ENCODE measurements at regions not wholly inside any gene's neighbourhood (a gene's known extent, or its start where the extent isn't known, plus 50 kb on each side); places are given as distances from the start of the nearest gene placed in this dataset.

DNA sequence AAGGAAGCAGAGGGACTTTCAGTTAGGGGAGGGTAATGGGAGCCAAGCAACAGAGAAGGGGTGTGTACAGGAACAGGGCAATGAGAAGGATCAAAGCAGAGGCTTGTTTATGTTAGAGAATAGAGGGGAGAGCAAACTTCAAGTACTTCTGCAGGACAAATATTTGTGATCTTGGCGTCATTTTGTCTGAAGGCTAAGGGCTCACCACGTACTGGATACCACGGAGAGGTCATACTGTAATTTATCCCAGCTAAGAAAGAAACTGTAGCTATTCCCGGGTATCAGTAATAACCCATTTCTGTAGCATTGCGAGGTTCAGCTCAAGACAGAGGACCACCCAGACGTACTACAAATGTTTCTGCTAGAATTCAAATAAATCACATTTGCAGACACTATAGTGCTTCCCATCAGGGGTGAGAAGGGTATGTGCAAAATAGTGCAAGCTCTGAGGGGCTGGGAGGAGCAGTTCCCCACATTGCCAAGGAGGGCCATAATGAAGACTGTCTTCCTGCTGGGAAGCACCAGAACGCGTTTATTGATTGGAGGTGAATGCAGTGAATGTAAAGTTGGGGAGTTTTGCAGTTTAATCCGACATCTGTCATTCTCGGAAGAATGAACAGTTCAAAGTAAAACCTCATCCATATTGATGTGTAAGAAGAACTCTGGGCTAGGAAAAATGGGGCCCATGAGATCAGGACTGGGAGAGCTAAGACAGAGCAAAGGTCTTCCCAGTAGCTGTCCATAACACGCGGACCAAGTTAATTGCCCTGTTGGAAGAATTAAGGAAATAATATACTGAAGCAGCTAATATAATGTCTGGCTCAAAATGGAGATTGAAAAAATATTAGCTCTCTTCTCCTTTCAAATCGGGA lies 136.9 kb downstream of the RWDD3 start:
- DNase-seq: no peak

GRCh38 chr1:95371666-95372282 lies 137.8 kb downstream of the RWDD3 start:
- DNase-seq: no peak

DNA sequence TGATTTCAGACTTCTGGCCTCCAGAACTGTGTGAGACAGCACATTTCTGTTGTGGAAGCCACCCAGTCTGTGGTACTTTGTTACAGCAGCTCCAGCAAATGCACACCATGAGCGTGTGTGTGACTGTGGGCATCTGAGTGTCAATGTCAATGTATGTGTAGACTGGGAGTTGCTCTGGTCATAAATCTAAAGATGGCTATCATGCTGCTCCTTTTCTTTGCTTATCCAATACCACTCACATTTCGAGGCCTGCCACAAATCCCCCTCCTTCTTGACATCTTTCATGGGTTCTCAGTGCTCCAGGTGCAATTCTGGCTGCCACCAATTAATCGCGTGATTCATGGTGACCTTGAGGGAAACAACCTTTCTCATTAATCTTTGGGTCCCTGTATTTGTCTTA lies 141.2 kb downstream of the RWDD3 start:
- DNase-seq: no peak

DNA sequence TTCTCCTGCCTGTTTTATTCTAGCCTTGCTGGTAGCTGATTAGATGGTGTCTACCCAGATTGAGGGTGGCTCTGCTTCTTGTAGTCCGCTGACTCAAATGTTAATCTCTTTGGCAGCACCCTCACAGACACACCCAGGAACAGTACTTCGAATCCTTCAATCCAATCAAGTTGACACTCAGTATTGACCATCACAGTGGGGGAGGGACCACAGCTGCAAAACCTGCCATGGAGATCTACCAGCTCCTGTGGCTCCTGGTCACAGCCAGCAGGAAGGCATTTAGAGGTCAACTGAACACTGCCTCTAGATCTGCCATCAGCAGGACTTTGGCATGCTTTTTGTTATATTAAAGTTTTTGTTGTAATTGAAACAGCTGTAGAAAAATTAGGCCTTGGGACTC lies 146.9 kb downstream of the RWDD3 start:
- no peak for DNase-seq

DNA sequence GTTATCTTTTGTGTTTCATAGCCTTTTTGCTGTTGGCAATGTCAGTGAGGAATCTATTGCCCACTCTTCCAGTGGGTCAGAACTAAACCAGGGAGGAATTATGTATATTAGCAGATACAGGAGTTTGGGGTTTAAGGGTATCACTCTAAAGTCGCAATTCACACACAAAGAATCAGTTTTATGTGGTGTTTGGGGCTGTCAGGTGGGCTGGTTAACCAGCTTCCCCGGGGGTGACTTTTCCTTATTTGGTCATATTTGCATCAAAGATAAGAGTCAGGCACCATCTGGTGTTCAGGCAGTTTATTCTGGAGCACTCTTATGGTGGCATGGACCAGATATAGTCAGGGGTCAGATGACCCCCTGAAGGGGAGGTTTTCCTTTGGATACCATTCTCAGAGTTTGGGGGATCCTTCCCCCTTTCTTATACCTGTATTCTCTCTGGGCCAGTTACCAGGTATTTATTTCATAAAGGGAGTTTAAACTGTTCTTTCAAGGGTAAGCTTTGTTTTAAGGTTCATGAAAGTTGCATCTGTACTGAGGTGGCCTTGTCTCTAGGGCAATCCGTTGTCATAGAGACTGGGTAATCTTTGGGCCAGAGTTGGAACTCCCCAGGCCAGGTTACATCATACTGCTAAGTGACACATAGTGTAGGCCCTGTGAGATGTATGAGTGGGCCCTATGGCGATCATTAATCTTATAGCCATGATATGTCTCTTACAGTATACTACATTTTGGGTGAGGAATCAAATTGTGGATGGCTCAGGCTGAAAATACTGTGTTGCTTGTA lies 148.2 kb downstream of the RWDD3 start:
- no peak for DNase-seq

GRCh38 chr1:95383111-95383510 lies 149.1 kb downstream of the RWDD3 start:
- DNase-seq: no peak

DNA sequence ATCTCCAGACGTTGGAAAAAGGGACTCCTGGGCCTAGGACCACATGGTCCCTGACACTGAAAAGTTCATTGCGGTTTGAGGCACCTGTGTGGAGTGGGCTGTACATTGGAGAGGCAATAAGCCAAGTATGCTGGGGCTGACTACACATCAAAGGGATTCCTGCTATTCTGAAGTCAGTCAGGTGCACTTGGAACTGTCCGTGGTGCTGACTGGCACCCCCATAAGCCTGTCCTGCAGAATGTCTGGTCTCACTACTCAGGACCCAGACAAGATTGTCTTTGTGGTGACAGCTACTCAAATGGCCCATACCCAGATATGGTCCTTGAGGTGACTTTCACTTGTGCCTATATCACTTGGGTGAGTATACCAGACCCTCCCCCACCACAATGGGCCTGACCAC lies 150.6 kb downstream of the RWDD3 start:
- peak; percentile 33 for DNase-seq

- DNase-seq: no peak
These were observed 152.4 kb downstream of the RWDD3 start for GRCh38 chr1:95386371-95386770.

DNA sequence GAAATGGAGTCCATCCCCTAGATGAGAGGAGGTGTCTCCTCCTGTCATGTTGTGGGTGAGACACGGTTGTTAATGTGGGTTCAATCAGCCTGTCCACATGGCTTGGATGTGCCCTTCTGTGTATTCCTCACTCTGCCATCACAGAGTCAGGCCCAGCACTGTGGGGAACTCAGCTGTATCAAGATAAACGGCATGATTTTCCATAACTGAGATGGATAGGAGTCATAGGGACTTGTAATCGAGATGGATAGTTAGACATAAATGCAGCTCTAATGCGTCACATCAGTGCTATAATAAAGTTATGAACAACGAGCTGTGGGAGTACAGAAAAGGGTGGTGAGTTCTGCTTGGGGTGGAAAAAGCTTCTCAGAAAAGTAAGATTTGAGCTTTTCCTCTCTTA lies 152.9 kb downstream of the RWDD3 start:
- no peak for DNase-seq

DNA sequence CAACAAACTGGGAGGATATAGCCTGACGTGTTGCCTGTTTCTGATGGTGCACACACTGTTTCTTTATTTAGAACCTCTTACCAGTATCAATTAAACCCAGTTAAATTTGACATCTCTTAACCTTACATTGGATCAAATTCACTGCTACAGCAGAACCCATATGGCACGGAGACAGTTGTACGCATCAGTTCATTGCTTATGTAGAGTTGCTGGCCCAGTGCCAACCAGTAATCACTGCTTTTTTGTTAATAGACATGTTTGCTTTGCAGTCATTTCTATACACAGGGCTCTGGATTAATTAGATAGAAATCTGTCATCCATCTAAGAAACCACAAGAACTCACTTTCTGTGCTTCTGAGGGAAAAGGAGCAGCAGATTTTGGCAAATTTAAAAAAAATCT lies 154.0 kb downstream of the RWDD3 start:
- DNase-seq: no peak

- DNase-seq: no peak
These were observed 159.4 kb downstream of the RWDD3 start for GRCh38 chr1:95393434-95393833.

- no peak for DNase-seq
These were observed 162.5 kb downstream of the RWDD3 start for GRCh38 chr1:95396557-95396956.

GRCh38 chr1:95402780-95403179 lies 168.8 kb downstream of the RWDD3 start:
- no peak for DNase-seq

- DNase-seq: no peak
These were observed 172.3 kb downstream of the RWDD3 start for GRCh38 chr1:95406279-95406678.

DNA sequence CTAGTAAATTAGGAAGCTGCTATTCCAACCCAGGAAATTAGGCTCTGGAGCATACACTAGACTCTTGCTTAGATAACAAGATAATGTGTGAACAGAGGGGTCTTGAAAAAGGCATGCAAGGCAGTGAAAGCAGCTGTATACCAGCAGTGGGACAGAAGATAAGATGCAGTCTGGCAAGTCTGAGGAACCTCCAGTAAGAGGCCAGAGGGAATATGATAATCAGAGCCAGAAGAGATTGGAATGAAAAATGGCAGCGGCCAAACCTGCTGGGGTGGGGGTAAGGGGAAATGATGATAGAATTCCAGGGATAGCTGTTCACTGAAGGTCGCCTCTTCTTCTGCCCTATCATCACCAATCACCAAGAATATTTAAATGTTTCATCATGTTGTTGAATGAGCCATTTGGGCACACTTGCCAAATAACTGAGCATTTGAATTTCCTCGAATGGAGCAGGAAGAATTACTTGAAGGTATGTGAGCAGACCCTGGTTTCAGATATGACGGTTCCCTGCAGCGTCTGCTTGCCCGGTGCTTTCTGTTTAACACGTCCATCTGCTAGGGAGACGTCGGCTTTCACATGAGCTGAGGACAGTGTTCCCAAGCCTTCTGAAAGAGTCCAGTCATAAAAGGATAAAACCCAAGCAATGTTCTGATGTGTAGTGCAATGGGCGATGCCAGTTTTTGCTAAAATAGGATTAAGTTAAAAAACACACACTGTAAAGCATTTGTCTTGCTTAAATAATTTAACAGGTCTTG lies 173.3 kb downstream of the RWDD3 start:
- no peak for DNase-seq

- DNase-seq: no peak
These were observed 173.9 kb downstream of the RWDD3 start for GRCh38 chr1:95407886-95408291.

- no peak for DNase-seq
These were observed 174.6 kb downstream of the RWDD3 start for GRCh38 chr1:95408507-95409136.

DNA sequence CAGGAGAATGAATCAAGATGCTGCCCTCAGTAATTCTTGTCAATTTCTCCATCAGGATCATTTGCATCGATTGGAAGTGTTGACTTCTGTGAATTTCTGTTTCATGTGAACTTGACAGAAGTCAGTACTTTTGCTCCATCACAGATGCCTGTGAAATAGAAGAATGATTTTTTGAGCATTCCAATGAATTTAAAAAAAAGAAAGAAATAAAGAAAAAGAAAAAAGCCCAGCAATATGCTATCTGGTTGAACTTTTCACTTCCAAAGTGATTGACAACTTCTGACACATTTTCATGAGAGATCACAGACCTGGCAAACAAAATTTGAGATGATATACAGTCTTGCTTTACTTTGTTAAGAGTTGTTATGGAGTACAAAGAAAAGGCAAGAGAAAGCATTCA lies 175.3 kb downstream of the RWDD3 start:
- no peak for DNase-seq

DNA sequence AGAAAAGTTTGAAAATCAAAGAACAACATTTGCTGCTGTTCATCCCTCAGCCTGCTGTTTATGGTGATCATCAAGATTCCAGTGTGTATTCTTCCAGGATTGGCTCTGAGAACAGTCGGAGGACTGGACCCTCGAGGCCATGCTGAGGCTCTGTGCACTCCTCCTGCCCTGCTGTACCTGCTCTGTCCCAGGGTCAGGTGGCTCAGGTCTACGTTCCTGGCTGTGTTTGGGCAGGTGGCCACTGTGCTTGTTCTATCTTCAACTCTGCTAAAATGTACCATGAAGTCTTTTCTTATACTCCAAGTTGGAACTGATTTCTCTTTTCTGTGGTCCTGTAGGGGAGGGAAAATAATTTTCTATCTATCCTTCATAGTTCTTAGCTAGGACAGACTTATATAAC lies 175.9 kb downstream of the RWDD3 start:
- DNase-seq: no peak

DNA sequence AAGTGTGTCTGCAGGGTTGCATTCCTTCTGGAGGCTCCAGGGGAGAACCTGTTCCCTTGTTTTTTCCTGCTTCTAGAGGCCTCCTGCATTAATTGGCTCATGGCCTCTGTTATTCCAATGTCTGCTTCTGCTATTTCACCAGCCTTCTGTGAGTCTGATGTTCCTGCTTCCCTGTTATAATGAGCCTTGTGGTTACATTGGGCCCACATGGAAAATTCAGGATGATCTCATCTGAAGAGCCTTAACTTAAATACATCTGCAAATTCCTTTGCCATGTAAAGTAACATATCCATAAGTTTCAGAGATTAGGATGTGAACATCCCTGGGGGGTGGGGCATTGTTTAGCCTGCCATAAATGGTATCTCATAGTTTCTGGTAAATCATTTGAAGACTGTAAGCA lies 181.1 kb downstream of the RWDD3 start:
- no peak for DNase-seq

GRCh38 chr1:95426772-95427171 lies 192.8 kb downstream of the RWDD3 start:
- no peak for DNase-seq

- DNase-seq: no peak
These were observed 193.5 kb downstream of the RWDD3 start for GRCh38 chr1:95427525-95427924.

DNA sequence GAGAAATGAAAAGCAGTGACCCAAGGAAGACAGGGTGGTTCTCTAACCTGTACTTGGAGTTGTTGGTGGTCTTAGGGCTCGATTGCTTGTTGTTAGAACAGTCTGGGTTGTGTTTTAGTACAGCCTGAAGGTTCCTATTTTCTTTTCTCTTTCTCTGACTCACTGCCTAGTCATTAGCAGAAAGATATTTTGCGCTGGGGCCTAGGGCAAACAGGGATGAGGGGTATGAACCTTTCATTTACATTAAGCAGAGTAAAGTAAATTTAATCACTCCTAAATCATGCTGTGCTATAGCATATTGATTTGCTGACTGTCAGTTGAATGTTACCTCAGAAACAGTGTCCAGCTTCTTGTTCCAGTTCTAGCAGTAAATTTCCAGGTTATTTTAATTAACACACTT lies 197.2 kb downstream of the RWDD3 start:
- no peak for DNase-seq

All from hematopoietic multipotent progenitor cell treated with erythropoietin and hydrocortisone succinate and interleukin-3 and kit ligand, for 8 days (in vitro differentiated cells).